HG02610 (cell line): ENCODE measurements at regions not wholly inside any gene's neighbourhood (a gene's known extent, or its start where the extent isn't known, plus 50 kb on each side); places are given as distances from the start of the nearest gene placed in this dataset.

Source experiments
- ATAC-seq: cut with Tn5 transposase; IDR thresholded peaks from one replicate; pipeline ENCODE4 v1.9.1; 2021; ENCODE audit warnings: mild to moderate bottlenecking, moderate library complexity; ENCODE audit not compliant: unreplicated experiment

DNA sequence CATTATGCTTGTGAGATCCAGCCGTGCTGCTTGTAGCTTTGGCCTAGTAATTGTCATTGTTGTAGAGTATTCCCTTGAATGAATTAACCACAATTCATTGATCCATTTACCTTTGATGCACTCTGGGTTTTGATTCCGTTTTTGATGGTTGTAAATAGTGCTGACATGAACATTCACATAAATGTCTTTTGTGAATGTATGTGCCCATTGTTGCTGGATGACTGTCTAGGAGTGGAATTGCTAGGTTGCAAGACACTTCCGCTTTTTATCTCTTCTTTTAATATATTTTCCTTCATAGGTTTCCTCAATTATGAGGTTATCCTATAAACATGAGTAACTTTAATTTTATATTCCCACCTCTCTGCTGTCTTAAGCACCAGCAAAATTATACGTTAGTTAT is 104.8 kb upstream of the CCDC68 start:
- ATAC-seq = no peak

DNA sequence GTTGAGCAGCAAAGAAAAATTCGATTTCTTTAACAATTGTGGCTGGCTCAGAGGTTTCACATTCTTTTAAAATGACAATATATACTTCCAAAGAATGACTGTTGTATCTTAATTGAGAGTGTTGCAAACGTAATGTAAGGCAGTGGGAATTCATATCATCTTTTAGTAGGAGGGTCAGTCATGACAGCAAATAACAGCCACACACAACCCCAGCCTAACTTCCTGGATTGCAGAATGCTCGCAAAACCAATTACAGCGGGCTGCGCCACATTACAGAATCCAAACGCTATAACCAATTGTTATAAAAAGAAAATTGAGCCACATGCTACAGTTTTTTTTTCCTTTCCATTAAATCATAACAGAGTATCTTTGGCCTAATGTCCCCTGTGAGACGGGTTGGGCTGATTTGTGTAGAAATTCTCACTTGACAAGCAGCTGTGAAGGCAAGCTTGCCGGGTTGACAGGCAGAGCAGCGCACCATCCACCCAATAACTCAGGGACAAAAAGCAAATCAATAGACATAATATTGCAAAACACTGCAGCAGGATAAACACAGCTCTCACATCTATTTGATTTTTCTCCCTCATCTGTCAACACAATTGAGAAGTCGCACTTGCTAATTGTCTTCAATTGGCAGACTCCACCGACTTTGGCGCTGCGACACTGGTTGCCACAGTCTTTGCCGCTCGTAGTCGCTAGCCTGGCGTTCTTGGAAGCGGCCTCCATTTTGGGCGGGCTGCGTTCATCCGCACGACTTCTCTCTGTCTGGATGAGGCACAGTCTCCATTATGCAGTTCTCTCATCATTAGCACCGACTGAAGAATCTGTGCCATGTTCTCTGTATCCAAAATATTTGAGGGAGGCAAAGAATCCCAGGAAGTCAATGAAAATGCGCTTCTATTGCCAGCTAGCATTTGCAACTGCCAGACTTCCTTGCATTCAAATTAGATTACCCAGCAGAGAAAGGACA is 95.0 kb upstream of the CCDC68 start:
- ATAC-seq = no peak

DNA sequence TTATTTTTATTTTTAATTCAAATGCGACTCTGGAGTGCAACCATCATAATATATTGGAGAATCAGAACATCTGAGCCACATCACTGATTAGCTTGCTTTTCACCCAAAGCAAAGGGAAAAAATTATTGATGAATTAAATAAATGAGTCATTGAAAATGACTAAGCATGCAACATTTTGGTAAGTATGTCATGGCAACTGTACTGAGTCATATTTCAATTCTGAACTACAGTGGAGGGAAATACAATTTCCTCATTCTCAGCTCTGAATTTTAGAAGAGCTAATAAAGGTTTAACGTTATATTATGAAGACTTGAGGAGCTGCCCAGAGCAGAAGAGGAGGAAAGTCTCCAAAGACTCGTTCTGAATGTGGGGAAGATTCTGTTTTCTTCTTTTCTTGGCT is 89.6 kb upstream of the CCDC68 start:
- no peak for ATAC-seq

DNA sequence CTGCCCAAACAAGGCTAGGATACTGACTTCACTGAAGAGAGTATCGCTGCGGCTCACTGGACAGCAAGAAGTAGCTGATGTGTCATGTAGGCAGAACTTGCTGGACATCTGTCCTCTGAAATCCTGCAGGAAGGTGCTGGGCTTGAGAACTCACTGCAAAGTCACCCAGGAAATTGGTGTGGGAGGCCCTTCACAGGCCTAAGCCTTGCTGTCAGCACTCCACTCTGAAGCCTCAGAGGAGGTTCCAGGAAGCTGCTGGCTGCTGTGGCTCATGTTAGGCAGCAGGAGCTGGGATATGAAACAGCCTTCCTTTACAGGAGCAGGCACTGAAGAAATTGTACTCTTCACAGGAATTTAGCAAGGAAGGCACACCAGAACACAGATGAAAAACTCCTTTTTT is 88.3 kb upstream of the CCDC68 start:
- no peak for ATAC-seq

DNA sequence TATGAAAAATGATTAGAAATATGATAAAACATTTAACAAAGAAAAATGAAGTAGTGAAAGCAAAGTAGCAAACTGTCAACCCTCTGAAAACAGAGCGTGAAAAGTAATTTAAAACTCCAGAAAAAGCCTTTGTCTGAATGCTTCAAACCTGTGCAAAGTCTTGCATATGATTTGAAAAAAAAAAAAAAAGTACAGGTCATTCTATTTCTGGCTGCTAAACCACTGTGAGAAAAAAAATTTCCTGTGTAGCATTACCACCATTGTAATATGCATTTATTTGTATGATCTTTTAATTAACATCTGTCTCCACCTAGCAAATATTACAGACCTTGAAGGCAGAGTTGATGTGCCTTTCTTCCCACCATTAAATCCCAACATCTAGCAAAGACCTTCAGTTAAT is 82.1 kb upstream of the CCDC68 start:
- ATAC-seq = no peak

DNA sequence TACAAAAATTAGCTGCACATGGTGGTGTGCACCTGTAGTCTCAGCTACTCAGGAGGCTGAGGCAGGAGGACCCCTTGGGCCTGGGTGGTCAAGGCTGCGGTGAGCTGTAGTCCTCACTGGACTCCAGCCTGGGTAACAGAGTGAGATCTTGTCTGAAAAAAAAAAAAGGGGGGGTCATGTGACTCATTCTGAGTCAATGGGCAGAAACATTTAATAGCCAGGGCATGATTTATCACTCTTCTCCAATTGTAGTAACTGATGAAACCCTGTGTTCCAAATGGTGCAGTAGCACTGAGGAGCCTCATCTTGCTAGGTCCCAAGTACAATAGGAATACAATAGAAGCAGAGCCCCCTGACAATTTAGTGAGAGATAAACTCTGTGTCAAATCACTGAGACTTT is 78.9 kb upstream of the CCDC68 start:
- ATAC-seq = no peak

DNA sequence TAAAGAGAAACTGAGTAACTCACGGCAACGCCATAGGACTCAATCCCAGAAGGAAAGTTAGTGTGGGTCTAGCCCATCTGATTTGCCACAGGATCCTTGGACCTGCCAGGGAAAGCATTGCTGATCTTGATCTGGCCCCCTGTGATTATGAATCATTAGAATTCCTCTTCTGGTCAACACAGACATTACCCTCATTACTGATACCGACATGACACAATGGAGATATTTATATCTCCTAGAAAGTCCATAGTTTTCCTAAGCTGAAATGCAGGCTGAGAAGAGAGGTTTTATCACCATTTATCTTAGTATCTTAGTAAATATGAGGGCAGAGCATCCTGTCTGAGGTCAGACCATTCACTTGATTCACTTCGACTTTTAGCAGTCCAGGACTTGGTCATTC is 75.5 kb upstream of the CCDC68 start:
- no peak for ATAC-seq

DNA sequence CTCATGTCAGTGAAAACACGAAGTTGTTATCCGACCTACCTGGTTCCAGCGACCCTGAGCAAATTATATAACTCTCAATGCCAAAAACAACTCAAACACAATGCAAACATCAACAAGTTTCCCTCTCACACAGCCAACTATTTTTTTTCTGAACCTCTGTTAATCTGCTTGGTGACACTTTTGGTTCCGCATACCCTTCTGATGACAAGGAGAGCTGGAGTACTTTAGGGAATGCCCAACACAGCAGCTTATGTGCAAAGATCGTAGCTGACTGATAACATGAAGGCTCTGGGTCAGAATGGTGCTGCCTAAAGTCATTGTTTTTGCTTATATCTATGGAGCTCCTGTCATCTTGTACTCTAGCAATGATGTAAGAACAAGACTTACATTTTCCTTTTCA is 72.7 kb upstream of the CCDC68 start:
- no peak for ATAC-seq

DNA sequence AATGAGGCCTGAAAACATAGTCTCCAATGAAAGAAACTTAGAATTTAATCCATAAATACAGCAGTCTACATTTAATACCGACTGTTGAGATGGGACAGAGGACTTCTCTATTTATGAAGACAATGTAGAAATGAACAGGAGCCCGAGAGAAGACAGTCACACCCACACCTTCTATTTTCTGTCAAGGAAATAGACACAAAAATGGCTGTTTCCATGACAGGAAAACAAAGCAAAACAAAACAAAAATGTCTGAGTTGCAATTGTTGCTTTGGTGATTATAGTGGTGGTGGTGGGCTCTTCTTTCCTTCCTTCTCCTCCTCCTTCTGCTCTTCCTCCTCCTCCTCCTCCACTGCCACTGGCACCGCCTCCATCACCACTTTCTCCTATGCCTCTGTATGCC is 72.3 kb upstream of the CCDC68 start:
- no peak for ATAC-seq

DNA sequence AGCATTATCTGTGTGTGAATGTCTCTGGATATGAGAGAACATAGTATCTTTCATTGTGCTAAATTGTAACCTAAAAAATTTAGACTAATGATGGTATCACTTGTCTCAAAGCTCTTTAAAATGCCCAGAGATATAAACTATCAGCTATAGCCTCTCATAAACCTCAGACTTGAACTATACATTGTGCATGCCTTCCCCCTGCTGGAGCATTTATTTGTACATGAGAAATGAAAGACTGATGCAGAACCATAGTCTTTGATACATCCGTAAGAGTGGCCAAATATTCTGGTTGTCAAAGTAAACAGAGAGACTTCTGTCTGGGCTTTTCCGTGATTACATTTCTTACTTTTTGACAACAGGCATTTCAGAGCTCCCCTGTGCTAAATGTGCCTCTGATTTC is 71.9 kb upstream of the CCDC68 start:
- no peak for ATAC-seq

DNA sequence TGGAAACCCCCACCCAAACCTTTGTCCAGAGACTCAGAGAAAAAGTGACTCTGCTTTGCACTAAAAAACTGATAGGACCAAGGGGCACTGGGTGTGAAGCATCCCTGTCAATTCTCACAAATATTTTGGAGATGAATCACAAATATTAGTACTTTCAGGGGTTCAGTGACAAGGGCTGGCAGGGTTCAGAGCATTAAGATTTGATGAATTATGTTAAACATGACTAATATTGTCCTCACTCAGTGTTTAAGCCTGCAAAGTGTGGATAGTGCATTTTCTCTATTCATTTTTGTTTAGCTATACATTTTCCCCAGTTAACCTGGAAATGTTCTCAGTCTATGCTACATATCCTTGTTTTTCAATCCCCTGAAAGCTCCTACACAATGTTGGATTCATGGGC is 65.3 kb upstream of the CCDC68 start:
- no peak for ATAC-seq

DNA sequence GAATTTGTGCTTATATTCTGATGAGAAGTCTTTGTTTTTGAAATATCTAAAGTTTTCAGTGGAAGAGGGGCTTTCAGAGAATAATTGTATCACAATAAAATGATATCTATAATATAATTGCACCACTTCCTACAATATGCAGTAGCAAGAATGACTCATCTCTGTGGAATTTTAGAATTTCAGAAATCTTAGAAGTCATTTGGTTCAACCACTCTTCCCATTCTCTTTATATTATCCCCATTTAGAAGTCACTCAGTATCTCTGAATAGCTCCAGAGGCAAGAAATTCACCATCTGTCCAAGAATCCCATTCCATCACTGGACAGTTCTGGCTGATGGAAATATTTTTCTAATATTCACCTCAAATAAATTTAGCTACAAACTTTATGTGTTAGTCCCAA is 59.3 kb upstream of the CCDC68 start:
- ATAC-seq = no peak

DNA sequence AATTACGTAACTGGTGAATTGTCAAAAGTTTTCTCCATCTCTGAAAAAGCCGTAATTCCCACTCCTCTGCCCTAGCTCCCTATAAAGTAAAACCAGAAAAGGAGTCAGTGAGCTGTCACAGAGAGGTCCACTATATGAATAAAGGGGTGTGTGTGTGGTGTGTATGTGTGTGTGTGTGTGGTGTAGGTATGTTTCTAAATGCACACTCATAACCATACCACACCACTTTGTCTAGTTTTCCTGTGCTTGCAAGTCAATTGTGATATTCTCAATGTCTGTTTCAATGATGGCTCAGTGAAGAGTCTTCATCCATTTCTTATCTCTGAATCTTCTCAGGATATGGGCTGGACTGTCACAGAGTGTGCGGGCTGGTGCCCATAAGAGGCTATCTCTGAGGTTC is 54.8 kb upstream of the CCDC68 start:
- ATAC-seq = no peak

DNA sequence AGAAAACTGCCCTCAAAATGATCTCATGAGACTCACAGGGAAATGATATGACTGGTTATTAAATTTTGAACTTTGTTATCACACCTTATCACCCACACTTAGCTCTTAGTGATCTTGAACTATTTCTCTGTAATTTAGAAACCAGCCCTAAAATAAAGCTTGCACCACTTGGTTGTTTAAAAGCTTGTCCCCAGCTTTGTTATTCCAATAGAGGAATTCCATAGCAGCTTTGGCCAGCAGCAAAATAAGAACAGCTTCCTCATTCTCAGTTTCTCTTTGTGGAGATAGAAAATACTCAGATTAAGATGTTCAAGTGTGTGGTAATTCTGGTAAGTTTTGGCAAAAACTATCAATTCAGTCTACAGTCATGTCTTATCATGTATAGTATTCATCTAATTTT is 54.4 kb upstream of the CCDC68 start:
- no peak for ATAC-seq

DNA sequence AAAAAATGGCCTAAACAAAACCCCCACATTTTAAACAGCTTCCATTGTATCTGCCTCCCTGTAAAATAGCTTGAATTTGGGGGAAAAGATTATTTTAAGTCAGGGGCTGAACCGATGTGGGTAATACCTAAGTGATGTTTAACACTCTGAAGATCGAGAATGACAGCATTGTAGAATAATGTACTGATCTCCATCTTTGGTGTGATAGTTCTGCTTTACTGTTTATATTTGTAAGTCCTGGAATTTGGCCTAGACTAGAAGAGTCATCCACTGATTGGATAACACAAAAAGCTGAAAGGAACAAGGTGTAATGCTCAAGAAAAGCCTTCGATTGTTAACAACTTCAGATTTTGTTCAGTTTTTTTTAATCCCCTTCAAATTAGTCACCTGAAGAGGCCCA is 53.8 kb upstream of the CCDC68 start:
- no peak for ATAC-seq

DNA sequence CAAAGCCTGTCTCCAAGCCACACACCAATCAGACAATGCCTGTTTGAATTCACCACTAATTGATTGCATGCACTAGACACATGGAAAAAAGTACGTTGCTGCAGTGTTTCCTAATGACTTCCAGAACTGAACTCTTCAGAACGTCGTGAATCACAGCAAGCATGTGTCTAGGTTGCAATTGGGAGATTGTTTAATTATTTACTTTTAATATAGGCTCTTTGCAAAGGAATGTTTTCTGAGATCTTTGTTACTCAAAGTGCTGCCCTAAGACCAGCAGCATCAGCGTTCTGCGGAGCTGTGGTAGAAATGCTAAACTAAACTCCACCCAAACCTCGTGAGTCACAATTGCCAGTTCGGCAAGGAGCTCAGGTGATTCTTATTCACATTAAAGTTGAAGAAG is 52.7 kb upstream of the CCDC68 start:
- no peak for ATAC-seq
